Neural cell (in vitro differentiated cells): ENCODE measurements at regions not wholly inside any gene's neighbourhood (a gene's known extent, or its start where the extent isn't known, plus 50 kb on each side); places are given as distances from the start of the nearest gene placed in this dataset.

ENCODE experiments used
- H2AFZ ChIP-seq: fragments of 200-600, 300-800 bp; sonication (generic), shearing (Covaris generic); 2 replicates; pipeline ENCODE4 v1.6.0; 2014; ENCODE audit warnings: low read depth, mild to moderate bottlenecking, antibody characterized with exemption, low read length, moderate library complexity
- H3F3A ChIP-seq: fragments of 200-600 bp; shearing (Covaris generic); 2 replicates; pipeline ENCODE4 v1.6.1; 2016; ENCODE audit warnings: mild to moderate bottlenecking, moderate library complexity, mixed read lengths, antibody characterized with exemption, low read length; ENCODE audit not compliant: insufficient read depth, poor library complexity, severe bottlenecking
- H3K27ac ChIP-seq: fragments of 200-600, 300-800 bp; sonication (generic), shearing (Covaris generic); 2 replicates; pipeline ENCODE4 v1.5.1; 2014; ENCODE audit warnings: mild to moderate bottlenecking, low read length, moderate library complexity
- H3K27me3 ChIP-seq: fragments of 300-800, 200-600 bp; sonication (generic), shearing (Covaris generic); 2 replicates; pipeline ENCODE4 v1.6.0; 2014; ENCODE audit warnings: mild to moderate bottlenecking, low read depth, low read length, moderate library complexity; ENCODE audit not compliant: insufficient read depth
- H3K36me3 ChIP-seq: fragments of 300-800, 200-600 bp; sonication (generic), shearing (Covaris generic); 2 replicates; pipeline ENCODE4 v1.5.1; 2014; ENCODE audit warnings: mild to moderate bottlenecking, antibody characterized with exemption, low read length, moderate library complexity; ENCODE audit not compliant: insufficient read depth
- H3K4me2 ChIP-seq: fragments of 300-800, 200-600 bp; sonication (generic), shearing (Covaris generic); 2 replicates; pipeline ENCODE4 v1.6.0; 2014; ENCODE audit warnings: mild to moderate bottlenecking, low read length
- H3K4me3 ChIP-seq: fragments of 300-800, 200-600 bp; sonication (generic), shearing (Covaris generic); 2 replicates; pipeline ENCODE4 v1.5.1; 2014; ENCODE audit warnings: mild to moderate bottlenecking, low read length, moderate library complexity
- H3K79me2 ChIP-seq: fragments of 200-600 bp; shearing (Covaris generic); replicated peaks from 2 replicates; pipeline ENCODE4 v1.6.0; 2014; ENCODE audit warnings: mild to moderate bottlenecking, low read length, moderate library complexity; ENCODE audit not compliant: insufficient read depth
- H3K9ac ChIP-seq: fragments of 300-800, 200-600 bp; sonication (generic), shearing (Covaris generic); 2 replicates; pipeline ENCODE4 v1.6.1; 2016; ENCODE audit warnings: mild to moderate bottlenecking, low read length, mixed read lengths
- H3K9me2 ChIP-seq: fragments of 200-600 bp; shearing (Covaris generic); 2 replicates; pipeline ENCODE4 v1.6.1; 2016; ENCODE audit warnings: mild to moderate bottlenecking, low read length, mixed read lengths; ENCODE audit not compliant: insufficient read depth
- H3K9me3 ChIP-seq: fragments of 200-600, 300-800 bp; sonication (generic), shearing (Covaris generic); 2 replicates; pipeline ENCODE4 v1.6.1; 2016; ENCODE audit warnings: mild to moderate bottlenecking, mixed run types, low read length, moderate library complexity, mixed read lengths
- H4K20me1 ChIP-seq: fragments of 200-600 bp; shearing (Covaris generic); 2 replicates; pipeline ENCODE4 v1.6.1; 2016; ENCODE audit warnings: mild to moderate bottlenecking, mixed run types; ENCODE audit not compliant: insufficient read depth
- CTCF ChIP-seq: fragments of 450-650 bp; IDR thresholded peaks from 2 replicates; pipeline ENCODE4 v1.5.1; 2014; ENCODE audit warnings: antibody characterized with exemption, mild to moderate bottlenecking, moderate library complexity; ENCODE audit not compliant: poor library complexity, severe bottlenecking
- EP300 ChIP-seq: fragments of 450-650 bp; conservative IDR thresholded peaks from 2 replicates; pipeline ENCODE4 v1.6.1; 2014; ENCODE audit warnings: antibody characterized with exemption, mild to moderate bottlenecking, moderate library complexity; ENCODE audit not compliant: poor library complexity, severe bottlenecking
- EZH2 ChIP-seq: fragments of 200-600, 300-800 bp; shearing (Covaris generic), sonication (generic); IDR thresholded peaks from 2 replicates; pipeline ENCODE4 v1.6.1; 2014; ENCODE audit warnings: antibody characterized with exemption, low read length, borderline replicate concordance, mild to moderate bottlenecking; ENCODE audit not compliant: insufficient read depth, poor library complexity, severe bottlenecking
- MXI1 ChIP-seq: fragments of 450-650 bp; conservative IDR thresholded peaks from 2 replicates; pipeline ENCODE4 v1.6.1; 2014; ENCODE audit warnings: antibody characterized with exemption, mild to moderate bottlenecking; ENCODE audit not compliant: poor library complexity, severe bottlenecking
- POLR2AphosphoS5 ChIP-seq: IDR thresholded peaks from 2 replicates; pipeline ENCODE4 v1.6.1; 2012
- RAD21 ChIP-seq: fragments of 450-650 bp; conservative IDR thresholded peaks from 2 replicates; pipeline ENCODE4 v1.6.1; 2014; ENCODE audit warnings: antibody characterized with exemption, mild to moderate bottlenecking, moderate library complexity
- REST ChIP-seq: IDR thresholded peaks from 2 replicates; pipeline ENCODE4 v1.6.1; 2012; ENCODE audit warnings: borderline replicate concordance
- SMC3 ChIP-seq: fragments of 450-650 bp; conservative IDR thresholded peaks from 2 replicates; pipeline ENCODE4 v1.6.1; 2014; ENCODE audit warnings: antibody characterized with exemption, mild to moderate bottlenecking, moderate library complexity; ENCODE audit not compliant: poor library complexity
- TAF1 ChIP-seq: IDR thresholded peaks from 2 replicates; pipeline ENCODE4 v1.6.1; 2012; ENCODE audit warnings: low read depth

GRCh38 chr10:25695586-25695985 lies 238.4 kb upstream of the MYO3A start:
- Histone ChIP-seq H3K9me3 (no peaks in the 10 kb centered on the region), H3K36me3 (no peaks in the 10 kb centered on the region), H3K4me3 (no peak overlapping the region), H3K27me3 (no peaks in the 10 kb centered on the region), H3F3A (no peaks in the 10 kb centered on the region), H3K9me2 (no peaks in the 10 kb centered on the region), H3K27ac (no peak overlapping the region), H3K4me2 (no peak overlapping the region), H2AFZ (no peak overlapping the region), H3K79me2 (no peaks in the 10 kb centered on the region), H4K20me1 (no peaks in the 10 kb centered on the region), H3K9ac (no peak overlapping the region)
- no peak for TF ChIP-seq TAF1
- no peak for TF ChIP-seq SMC3

GRCh38 chr10:25696013-25696708 lies 237.9 kb upstream of the MYO3A start:
- Histone ChIP-seq H3K9ac (no peak overlapping the region), H3K4me2 (no peak overlapping the region), H2AFZ (no peak overlapping the region), H3K79me2 (no peaks in the 10 kb centered on the region), H3F3A (no peaks in the 10 kb centered on the region), H3K27me3 (no peaks in the 10 kb centered on the region), H3K27ac (no peak overlapping the region), H4K20me1 (no peaks in the 10 kb centered on the region), H3K9me2 (no peaks in the 10 kb centered on the region), H3K36me3 (no peaks in the 10 kb centered on the region), H3K4me3 (no peak overlapping the region), H3K9me3 (no peaks in the 10 kb centered on the region)
- no peak for TF ChIP-seq SMC3
- TF ChIP-seq EP300 = no peak
- no peak for TF ChIP-seq POLR2AphosphoS5
- TF ChIP-seq RAD21 = no peak
- no peak for TF ChIP-seq EZH2
- TF ChIP-seq TAF1 = no peak
- no peak for TF ChIP-seq MXI1

- no peak overlapping the region for H2AFZ ChIP-seq
- H3K27me3 ChIP-seq = no peaks in the 10 kb centered on the region
- no peaks in the 10 kb centered on the region for H3K36me3 ChIP-seq
- H3K4me3 ChIP-seq = no peak overlapping the region
- no peak overlapping the region for H3K27ac ChIP-seq
- no peak overlapping the region for H3K9ac ChIP-seq
- no peaks in the 10 kb centered on the region for H3K79me2 ChIP-seq
- no peak overlapping the region for H3K4me2 ChIP-seq
- no peaks in the 10 kb centered on the region for H3K9me2 ChIP-seq
- no peaks in the 10 kb centered on the region for H3K9me3 ChIP-seq
- TF ChIP-seq MXI1 (no peak), SMC3 (no peak)
- H3F3A ChIP-seq = no peaks in the 10 kb centered on the region
- no peaks in the 10 kb centered on the region for H4K20me1 ChIP-seq
These were observed 236.6 kb upstream of the MYO3A start for GRCh38 chr10:25697412-25697811.

- Histone ChIP-seq H3K27ac (no peak overlapping the region), H3K9ac (no peak overlapping the region), H3K27me3 (no peaks in the 10 kb centered on the region), H3F3A (no peaks in the 10 kb centered on the region), H4K20me1 (no peaks in the 10 kb centered on the region), H3K9me2 (no peaks in the 10 kb centered on the region), H3K36me3 (no peaks in the 10 kb centered on the region), H2AFZ (no peak overlapping the region), H3K4me2 (no peak overlapping the region), H3K9me3 (no peaks in the 10 kb centered on the region), H3K79me2 (no peaks in the 10 kb centered on the region), H3K4me3 (no peak overlapping the region)
- TF ChIP-seq POLR2AphosphoS5 = no peak
- no peak for TF ChIP-seq RAD21
- TF ChIP-seq TAF1 = no peak
- no peak for TF ChIP-seq EZH2
- TF ChIP-seq SMC3 = no peak
- TF ChIP-seq CTCF = no peak
- no peak for TF ChIP-seq MXI1
- no peak for TF ChIP-seq EP300
- no peak for TF ChIP-seq REST
These were observed 235.4 kb upstream of the MYO3A start for GRCh38 chr10:25698638-25699037.
